NCI-H1417 (cell line): ENCODE measurements at regions not wholly inside any gene's neighbourhood (a gene's known extent, or its start where the extent isn't known, plus 50 kb on each side); places are given as distances from the start of the nearest gene placed in this dataset.

Experiments
- DNase-seq, 3 experiments: peaks; one replicate each; lab custom pipeline; 2025; lab: John Stamatoyannopoulos, UW

DNA sequence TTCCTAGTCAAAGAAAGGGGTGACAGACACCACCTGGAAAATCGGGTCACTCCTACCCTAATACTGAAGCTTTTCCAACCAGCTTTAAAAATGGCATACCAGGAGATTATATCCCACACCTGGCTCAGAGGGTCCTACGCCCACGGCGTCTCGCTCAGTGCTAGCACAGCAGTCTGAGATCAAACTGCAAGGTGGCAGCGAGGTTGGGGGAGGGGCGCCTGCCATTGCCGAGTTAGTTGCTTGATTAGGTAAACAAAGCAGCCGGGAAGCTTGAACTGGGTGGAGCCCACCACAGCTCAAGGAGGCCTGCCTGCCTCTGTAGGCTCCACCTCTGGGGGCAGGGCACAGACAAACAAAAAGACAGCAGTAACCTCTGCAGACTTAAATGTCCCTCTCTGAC is 127.1 kb downstream of the NXPE2 start:
- DNase-seq, result peak in 1 of 3 experiments; percentile 35

DNA sequence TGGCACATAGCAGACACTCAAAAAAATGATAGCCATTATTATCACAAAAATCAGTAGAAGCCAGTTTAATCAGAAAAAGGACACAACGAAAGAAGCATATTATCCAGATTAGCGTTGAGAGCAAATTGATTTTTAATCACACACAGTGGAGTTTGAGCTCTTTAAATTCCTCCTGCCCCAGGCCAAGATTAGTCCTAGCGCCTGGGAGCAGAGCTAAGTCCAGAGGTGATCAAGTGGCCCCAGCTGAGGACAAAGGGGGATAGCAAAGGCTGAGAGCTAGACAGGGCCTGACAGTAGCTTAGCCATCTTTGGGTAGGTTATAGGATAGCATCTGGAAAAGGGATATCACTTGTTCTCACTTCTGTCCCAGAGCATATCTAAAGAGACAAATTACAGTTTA is 133.6 kb downstream of the NXPE2 start:
- DNase-seq, result peak in 1 of 3 experiments; percentile 41

- DNase-seq, result peak; percentile 34 to 92 (median 78)
These were observed 134.4 kb downstream of the NXPE2 start for GRCh38 chr11:114812733-114813132.

DNA sequence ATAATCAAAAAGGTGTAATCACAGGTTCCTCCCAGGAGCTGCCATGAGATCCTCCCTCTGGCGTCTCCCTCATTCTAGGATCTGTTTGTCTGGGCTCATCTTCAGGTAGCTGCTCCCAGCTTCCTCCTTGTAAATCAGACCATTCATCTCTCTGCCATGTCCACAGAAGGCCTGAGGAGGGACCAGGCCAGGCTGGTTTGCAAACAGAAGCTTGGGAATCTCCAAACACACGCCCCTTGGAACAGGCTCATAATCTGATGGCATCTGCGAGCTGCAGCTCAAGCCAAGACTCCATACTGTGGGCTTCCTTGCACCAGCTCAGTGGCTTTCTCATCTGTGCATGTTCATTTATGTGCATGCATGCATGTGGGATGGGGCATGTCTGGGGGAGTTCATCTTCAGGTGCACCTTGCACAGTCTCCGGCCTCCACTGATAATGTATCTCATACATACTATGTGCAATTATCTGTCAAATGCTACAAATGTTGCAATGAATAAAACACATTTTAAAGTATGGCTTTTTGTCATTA is 134.9 kb downstream of the NXPE2 start:
- no peak for DNase-seq

- no peak for DNase-seq
These were observed 136.8 kb downstream of the NXPE2 start for GRCh38 chr11:114815176-114815575.

GRCh38 chr11:114815761-114816160 is 137.4 kb downstream of the NXPE2 start:
- no peak for DNase-seq

- no peak for DNase-seq
These were observed 138.5 kb downstream of the NXPE2 start for GRCh38 chr11:114816791-114817190.

GRCh38 chr11:114818382-114818781 is 140.1 kb downstream of the NXPE2 start:
- DNase-seq, result no peak

GRCh38 chr11:114819028-114819427 is 140.7 kb downstream of the NXPE2 start:
- DNase-seq, result no peak

- DNase-seq, result peak in 2 of 3 experiments; percentile 63 to 73
These were observed 142.3 kb downstream of the NXPE2 start for GRCh38 chr11:114820621-114821020.

DNA sequence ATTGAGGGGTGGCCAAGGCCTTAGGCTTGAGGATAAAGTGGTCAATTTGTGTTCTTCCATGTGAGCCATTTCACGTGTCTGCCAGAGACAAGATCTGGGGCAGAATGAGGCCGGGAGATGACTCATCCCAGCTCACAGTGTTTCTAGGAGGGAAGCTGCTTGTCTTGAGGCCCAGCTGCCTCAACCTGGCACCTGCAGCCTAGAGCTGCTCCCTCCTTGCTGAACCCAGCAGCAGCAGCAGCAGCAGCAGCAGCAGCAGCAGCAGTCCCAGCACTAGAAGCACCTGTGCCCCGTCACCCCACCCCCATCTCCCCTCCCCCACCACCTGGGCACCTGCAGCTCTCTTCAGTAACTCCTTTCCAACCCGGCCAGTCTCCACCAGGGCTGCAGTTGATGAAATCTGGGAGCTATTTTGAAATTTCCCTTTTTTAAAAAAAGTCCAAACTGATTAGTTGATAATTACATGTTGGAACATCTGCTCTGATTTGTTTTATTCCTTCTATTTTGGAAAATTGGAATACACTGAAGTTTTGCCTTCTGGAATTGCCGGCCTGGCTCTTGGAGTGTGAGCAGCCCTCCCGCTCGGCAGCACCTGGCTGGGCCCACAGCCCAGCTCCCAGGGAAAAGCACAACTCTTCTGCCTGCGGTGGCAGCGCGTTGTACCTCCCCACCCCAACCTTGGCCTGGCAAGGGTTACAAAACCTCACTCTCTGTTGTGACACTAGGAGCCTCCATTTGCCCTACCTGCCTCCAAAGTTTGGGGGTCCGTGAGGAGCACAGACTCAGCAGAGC is 143.5 kb downstream of the NXPE2 start:
- peak; percentile 14 to 72 (median 38) for DNase-seq

DNA sequence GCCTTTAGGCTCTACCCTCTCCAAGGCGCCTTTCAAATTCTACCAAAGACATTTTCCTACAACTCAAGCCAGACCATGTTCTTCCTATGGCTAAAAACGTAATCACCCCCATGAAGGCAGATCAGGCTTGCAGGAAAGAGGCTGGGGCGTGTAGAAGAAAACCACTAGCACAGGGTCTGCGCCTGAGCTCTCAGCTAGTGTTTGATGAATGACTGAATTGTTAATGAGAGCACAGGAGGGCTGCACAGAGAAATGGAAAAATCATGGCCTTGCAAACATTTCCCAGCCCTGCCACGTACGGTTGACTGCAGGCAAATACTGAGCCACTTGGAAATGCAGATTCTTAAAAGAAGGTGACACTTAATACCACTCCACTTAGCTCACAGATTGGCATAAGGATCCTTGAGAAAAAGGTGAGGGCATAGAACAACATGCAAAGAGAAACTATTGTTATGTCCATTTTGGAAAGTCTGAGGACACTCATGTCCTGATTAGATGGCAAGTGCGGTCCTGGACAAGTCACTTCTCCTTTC is 148.6 kb downstream of the NXPE2 start:
- DNase-seq, result peak in 1 of 3 experiments; percentile 74

GRCh38 chr11:114827736-114828135 is 149.4 kb downstream of the NXPE2 start:
- DNase-seq, result peak in 1 of 3 experiments; percentile 25

DNA sequence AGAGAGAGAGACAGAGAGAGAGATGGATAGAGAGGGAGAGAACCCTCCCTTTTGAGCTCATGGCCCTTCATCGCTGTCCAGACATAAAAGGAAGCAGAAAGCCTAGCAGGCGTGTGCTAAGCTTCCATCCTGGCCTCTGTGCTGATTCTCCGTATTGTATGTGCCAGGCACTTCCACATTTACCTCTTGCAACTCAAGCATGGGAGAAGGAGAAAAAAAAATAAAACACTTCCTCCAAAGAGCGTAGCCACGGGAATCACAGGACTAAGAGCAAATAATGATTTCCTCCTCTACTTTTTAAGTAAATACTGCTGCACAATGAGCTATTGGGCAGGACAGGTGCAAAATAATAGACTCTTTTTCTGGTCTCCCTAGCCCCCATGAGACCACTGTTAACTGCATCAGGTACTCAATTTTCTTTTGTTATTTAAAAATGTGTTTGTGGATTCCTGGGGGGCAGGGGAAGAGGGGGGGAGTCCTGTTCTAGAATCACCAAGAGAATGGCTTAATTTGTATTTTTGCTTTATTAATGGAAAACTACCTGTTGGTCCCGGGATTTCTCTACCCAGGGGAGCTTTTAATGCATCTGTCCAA is 154.3 kb downstream of the NXPE2 start:
- DNase-seq, result peak; percentile 69 to 93 (median 76)

DNA sequence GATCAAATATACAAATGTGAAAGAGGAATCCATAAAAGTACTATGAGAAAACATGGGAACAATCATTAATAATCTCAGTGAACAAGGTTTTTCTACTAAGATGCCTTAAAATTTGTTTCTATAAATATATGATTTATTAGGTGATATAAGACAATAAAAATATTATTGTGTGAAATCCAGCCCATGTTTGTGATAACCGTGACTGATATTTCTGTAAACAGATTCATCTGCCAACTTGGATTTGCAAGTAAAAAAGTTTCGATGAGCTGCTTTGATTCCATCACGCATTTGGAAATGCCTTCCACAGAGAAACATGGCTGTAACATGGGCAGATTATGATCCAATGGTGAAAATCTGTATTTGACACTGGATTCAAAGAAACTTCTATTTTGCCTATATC is 157.8 kb downstream of the NXPE2 start:
- no peak for DNase-seq

DNA sequence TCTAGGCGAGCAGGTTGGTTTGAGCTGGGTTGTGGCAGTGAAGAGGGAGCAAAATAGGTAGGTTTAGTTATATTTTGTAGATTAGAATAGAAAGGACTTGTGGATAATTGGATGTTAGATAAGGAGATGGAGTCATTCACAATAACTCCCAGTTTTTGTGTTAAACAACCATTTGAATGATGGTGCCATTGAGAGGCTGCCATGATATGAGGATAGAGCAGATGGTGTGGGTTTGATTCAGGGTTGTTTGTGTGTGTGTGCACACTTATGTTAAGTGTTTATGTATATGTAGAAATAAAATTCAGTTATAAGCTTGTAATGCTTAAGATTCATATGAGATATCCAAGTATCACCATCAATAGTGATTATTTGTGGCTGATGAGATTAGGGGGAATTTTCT is 166.6 kb downstream of the NXPE2 start:
- DNase-seq, result no peak

GRCh38 chr11:114845766-114846415 is 167.6 kb downstream of the NXPE2 start:
- no peak for DNase-seq

- DNase-seq, result peak in 1 of 3 experiments; percentile 68
These were observed 168.1 kb downstream of the NXPE2 start for GRCh38 chr11:114846416-114846791.

- peak; percentile 57 to 88 (median 80) for DNase-seq
These were observed 169.1 kb downstream of the NXPE2 start for GRCh38 chr11:114847306-114847975.

- DNase-seq, result peak in 2 of 3 experiments; percentile 25 to 50
These were observed 169.7 kb downstream of the NXPE2 start for GRCh38 chr11:114848027-114848426.

DNA sequence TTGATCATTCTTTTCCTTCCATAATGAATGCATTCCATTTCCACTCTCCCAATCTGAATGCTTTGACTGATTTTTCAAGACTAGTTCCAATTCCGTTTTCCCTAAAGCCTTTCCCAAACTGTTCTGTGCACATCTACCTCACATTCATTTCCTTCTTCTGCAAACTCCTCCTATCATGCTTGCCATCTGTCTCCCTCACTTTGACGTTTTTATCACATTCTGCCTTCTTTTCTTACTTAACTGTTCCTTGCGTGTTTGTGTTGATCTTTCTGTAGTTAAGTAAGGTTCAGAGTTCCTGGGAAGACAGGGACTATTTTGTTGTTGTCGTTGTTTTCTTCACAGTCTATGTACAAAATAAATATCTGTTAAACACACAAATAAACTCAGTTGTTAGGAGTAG is 179.0 kb downstream of the NXPE2 start:
- no peak for DNase-seq

- no peak for DNase-seq
These were observed 186.6 kb downstream of the NXPE2 start for GRCh38 chr11:114864896-114865295.
